Activated CD4-positive, CD25-positive, alpha-beta regulatory T cell treated with anti-CD3 and anti-CD28 coated beads, Interleukin-2, amount 50 U/mL, for 72 hours (primary cell): ENCODE measurements at regions not wholly inside any gene's neighbourhood (a gene's known extent, or its start where the extent isn't known, plus 50 kb on each side); places are given as distances from the start of the nearest gene placed in this dataset.

ENCODE experiments used
- DNase-seq: peaks from one replicate; pipeline ENCODE4 v3.0.0; 2021

- no peak for DNase-seq
These were observed 546.9 kb upstream of the GHITM start for GRCh38 chr10:83592337-83592935.

GRCh38 chr10:83603708-83604107, 535.6 kb upstream of the GHITM start:
- no peak for DNase-seq

GRCh38 chr10:83605783-83606630, 533.3 kb upstream of the GHITM start:
- DNase-seq: no peak

- no peak for DNase-seq
These were observed 531.2 kb upstream of the GHITM start for GRCh38 chr10:83607959-83608745.

- no peak for DNase-seq
These were observed 527.3 kb upstream of the GHITM start for GRCh38 chr10:83612050-83612449.

GRCh38 chr10:83612746-83613145, 526.6 kb upstream of the GHITM start:
- DNase-seq: no peak

GRCh38 chr10:83617172-83617571, 522.1 kb upstream of the GHITM start:
- DNase-seq: no peak

GRCh38 chr10:83617692-83618545, 521.4 kb upstream of the GHITM start:
- no peak for DNase-seq

- no peak for DNase-seq
These were observed 513.4 kb upstream of the GHITM start for GRCh38 chr10:83625831-83626360.

- DNase-seq: no peak
These were observed 506.6 kb upstream of the GHITM start for GRCh38 chr10:83632701-83633100.

GRCh38 chr10:83633547-83633946, 505.8 kb upstream of the GHITM start:
- DNase-seq: no peak

- DNase-seq: no peak
These were observed 502.5 kb upstream of the GHITM start for GRCh38 chr10:83636826-83637225.

- DNase-seq: no peak
These were observed 491.8 kb upstream of the GHITM start for GRCh38 chr10:83647526-83647925.

GRCh38 chr10:83648201-83648600, 491.1 kb upstream of the GHITM start:
- no peak for DNase-seq

- no peak for DNase-seq
These were observed 489.8 kb upstream of the GHITM start for GRCh38 chr10:83649471-83649870.

GRCh38 chr10:83654689-83655088, 484.6 kb upstream of the GHITM start:
- no peak for DNase-seq

GRCh38 chr10:83656924-83657323, 482.4 kb upstream of the GHITM start:
- no peak for DNase-seq

- no peak for DNase-seq
These were observed 481.8 kb upstream of the GHITM start for GRCh38 chr10:83657487-83657886.

GRCh38 chr10:83663918-83664317, 475.4 kb upstream of the GHITM start:
- DNase-seq: no peak

- no peak for DNase-seq
These were observed 472.5 kb upstream of the GHITM start for GRCh38 chr10:83666762-83667161.

GRCh38 chr10:83667594-83667993, 471.7 kb upstream of the GHITM start:
- DNase-seq: no peak

- no peak for DNase-seq
These were observed 466.0 kb upstream of the GHITM start for GRCh38 chr10:83673316-83673715.

GRCh38 chr10:83677795-83678194, 461.5 kb upstream of the GHITM start:
- DNase-seq: no peak
